Retinal pigment epithelial cell (primary cell): ENCODE measurements at regions not wholly inside any gene's neighbourhood (a gene's known extent, or its start where the extent isn't known, plus 50 kb on each side); places are given as distances from the start of the nearest gene placed in this dataset.

Experiments
- DNase-seq: peaks from one replicate; pipeline ENCODE4 v3.0.0-alpha.2; 2010; ENCODE audit warnings: low read depth
- H3K4me3 ChIP-seq: 2 replicates; pipeline ENCODE4 v1.5.1; 2011; ENCODE audit warnings: mild to moderate bottlenecking, low read length, control low read depth, moderate library complexity
- CTCF ChIP-seq: conservative IDR thresholded peaks from 2 replicates; pipeline ENCODE4 v1.5.1; 2011; ENCODE audit warnings: low read depth, low read length, control low read depth, inconsistent platforms

- TF ChIP-seq CTCF = no peak
- DNase-seq = peak; percentile 99
Observed at GRCh38 chr2:226661789-226662545, 137.7 kb downstream of the IRS1 start.

GRCh38 chr2:226660526-226660925 is 139.1 kb downstream of the IRS1 start:
- no peak overlapping the region for H3K4me3 ChIP-seq
- DNase-seq = peak; percentile 56
- TF ChIP-seq CTCF = no peak

More at GRCh38 chr2:226661789-226662545, 137.7 kb downstream of the IRS1 start:
- H3K4me3 ChIP-seq = no peak overlapping the region

GRCh38 chr2:226660124-226660523 is 139.5 kb downstream of the IRS1 start:
- DNase-seq = no peak
- TF ChIP-seq CTCF = no peak
- no peak overlapping the region for H3K4me3 ChIP-seq

GRCh38 chr2:226659410-226659809 is 140.2 kb downstream of the IRS1 start:
- H3K4me3 ChIP-seq = no peak overlapping the region
- no peak for TF ChIP-seq CTCF
- DNase-seq = no peak

- TF ChIP-seq CTCF = no peak
- no peak overlapping the region for H3K4me3 ChIP-seq
- no peak for DNase-seq
Observed at GRCh38 chr2:226658555-226658954, 141.1 kb downstream of the IRS1 start.

- no peak for TF ChIP-seq CTCF
- H3K4me3 ChIP-seq = no peak overlapping the region
- no peak for DNase-seq
Observed at GRCh38 chr2:226657340-226658053, 142.1 kb downstream of the IRS1 start.

- H3K4me3 ChIP-seq = no peak overlapping the region
Observed at GRCh38 chr2:226656367-226656766, 143.3 kb downstream of the IRS1 start.

More at GRCh38 chr2:226656367-226656766, 143.3 kb downstream of the IRS1 start:
- no peak for TF ChIP-seq CTCF
- no peak for DNase-seq
